Small intestine (tissue), 7 donors: ENCODE measurements at regions not wholly inside any gene's neighbourhood (a gene's known extent, or its start where the extent isn't known, plus 50 kb on each side); places are given as distances from the start of the nearest gene placed in this dataset.

ENCODE experiments used
- DNase-seq, 2 donors: peaks; one replicate each; pipeline versions ENCODE4 v3.0.0 to v3.0.0-alpha.2; 2013
- FAIRE-seq: peaks from 2 replicates; lab custom pipeline; 2012; peaks lifted over from hg19 to GRCh38; lab: Jason Lieb, UNC
- H3K27ac ChIP-seq, 3 donors: one replicate each; pipeline ENCODE4 v1.5.1; 2013; ENCODE audit warnings: low read length in 2 of 3, mild to moderate bottlenecking in 2 of 3, control low read depth in 1 of 3, inconsistent platforms in 1 of 3, low read depth in 1 of 3, moderate library complexity in 1 of 3
- H3K27me3 ChIP-seq, 3 donors: one replicate each; pipeline ENCODE4 v1.6.1; 2013; ENCODE audit warnings: low read length in 3 of 3, inconsistent platforms in 1 of 3; ENCODE audit not compliant: control insufficient read depth in 3 of 3, insufficient read depth in 3 of 3
- H3K36me3 ChIP-seq, 3 donors: one replicate each; pipeline ENCODE4 v1.6.1; 2013; ENCODE audit warnings: low read length in 3 of 3, inconsistent platforms in 1 of 3, low read depth in 1 of 3, mild to moderate bottlenecking in 1 of 3, moderate library complexity in 1 of 3; ENCODE audit not compliant: control insufficient read depth in 3 of 3, insufficient read depth in 2 of 3
- H3K4me1 ChIP-seq, 3 donors: one replicate each; pipeline ENCODE4 v1.6.1; 2013; ENCODE audit warnings: low read length in 2 of 3, inconsistent platforms in 1 of 3, low read depth in 1 of 3, mild to moderate bottlenecking in 1 of 3, moderate library complexity in 1 of 3; ENCODE audit not compliant: control insufficient read depth in 3 of 3, insufficient read depth in 2 of 3
- H3K4me3 ChIP-seq, 3 donors: one replicate each; pipeline ENCODE4 v1.5.1; 2013; ENCODE audit warnings: low read length in 3 of 3, control low read depth in 1 of 3, inconsistent platforms in 1 of 3, low read depth in 1 of 3, mild to moderate bottlenecking in 1 of 3, moderate library complexity in 1 of 3
- H3K9me3 ChIP-seq, 2 donors: one replicate each; pipeline ENCODE4 v1.6.1; 2013; ENCODE audit warnings: low read depth in 1 of 2, low read length in 1 of 2; ENCODE audit not compliant: control insufficient read depth in 2 of 2, insufficient read depth in 1 of 2
- WGBS, 3 donors: extraction: QIAGEN DNeasy Blood & Tissue Kit; methylation state at CpG; one replicate each; pipeline ENCODE4 v1.1.7; 2013; 5-methylcytosine and 5-hydroxymethylcytosine counted together
- donor health status: healthy with polysubstance abuse.
- donor health status: control.
- donor health status: control.
- donor health status: Bipolar disorder and iron deficiency.
- donor health status: healthy.

DNA sequence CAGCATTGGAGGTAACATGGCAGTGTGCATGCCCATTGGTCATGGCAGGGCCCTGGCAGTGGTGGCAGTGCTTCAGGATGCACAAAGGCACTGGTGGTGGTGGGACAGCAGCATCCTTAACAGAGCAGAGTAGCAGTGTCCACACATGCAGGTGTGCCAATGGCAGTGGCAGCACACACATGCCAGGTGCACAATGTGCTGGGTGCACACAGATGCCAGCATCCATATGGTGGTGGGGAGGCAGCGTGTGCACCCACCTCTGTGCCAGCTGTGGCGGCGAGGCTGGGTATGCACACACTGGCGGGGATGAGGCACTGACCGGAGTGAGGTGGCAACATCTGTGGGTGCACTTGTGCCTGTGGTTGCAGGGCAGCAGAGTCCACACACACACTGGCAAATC lies 150.6 kb downstream of the SI start:
- Histone ChIP-seq H3K27ac (no peak overlapping the region), H3K4me1 (no peaks in the 10 kb centered on the region), H3K36me3 (no peaks in the 10 kb centered on the region), H3K9me3 (no peaks in the 10 kb centered on the region), H3K27me3 (no peaks in the 10 kb centered on the region), H3K4me3 (no peak overlapping the region)
- FAIRE-seq (no peak), DNase-seq (no peak)
- 87 to 98% (median 94%) methylated on average over 5 of the region's 5 CpGs for WGBS, 3 donors

GRCh38 chr3:164918905-164919304 lies 159.4 kb downstream of the SI start:
- H3K9me3 ChIP-seq, result no peaks in the 10 kb centered on the region
- no peak overlapping the region for H3K27ac ChIP-seq
- WGBS, 3 donors, result 62 to 71% (median 67%) methylated on average over 2 of the region's 2 CpGs
- H3K27me3 ChIP-seq, result no peaks in the 10 kb centered on the region
- no peak for DNase-seq
- no peak for FAIRE-seq
- no peaks in the 10 kb centered on the region for H3K36me3 ChIP-seq
- no peak overlapping the region for H3K4me3 ChIP-seq
- H3K4me1 ChIP-seq, result no peaks in the 10 kb centered on the region

DNA sequence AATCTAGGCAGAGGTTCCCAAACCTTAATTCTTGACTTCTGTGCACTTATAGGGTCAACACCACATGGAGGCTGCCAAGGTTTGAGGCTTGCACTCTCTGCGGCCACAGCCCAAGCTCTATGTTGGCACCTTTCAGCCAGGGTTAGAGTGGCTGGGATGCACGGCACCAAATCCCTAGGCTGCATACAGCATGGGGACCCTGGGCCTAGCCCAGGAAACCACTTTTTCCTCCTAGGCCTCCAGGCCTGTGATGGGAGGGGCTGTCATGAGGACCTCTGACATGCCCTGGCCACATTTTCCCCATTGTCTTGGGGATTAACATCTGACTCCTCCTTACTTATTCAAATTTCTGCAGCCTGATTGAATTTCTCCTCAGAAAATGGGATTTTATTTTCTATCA lies 165.4 kb downstream of the SI start:
- H3K36me3 ChIP-seq, result no peaks in the 10 kb centered on the region
- FAIRE-seq (no peak), DNase-seq (no peak)
- no peak overlapping the region for H3K27ac ChIP-seq
- no peaks in the 10 kb centered on the region for H3K27me3 ChIP-seq
- peaks cover 0 to 14% of the 10 kb centered on the region in 2 donors for H3K9me3 ChIP-seq
- 94 to 96% (median 94%) methylated on average over 2 of the region's 2 CpGs for WGBS, 3 donors
- no peaks in the 10 kb centered on the region for H3K4me1 ChIP-seq
- no peak overlapping the region for H3K4me3 ChIP-seq

- no peaks in the 10 kb centered on the region for H3K4me1 ChIP-seq
- H3K27ac ChIP-seq, result no peak overlapping the region
- WGBS, 3 donors, result 70 to 94% (median 85%) methylated on average over 5 of the region's 5 CpGs
- DNase-seq, result peak in 1 of 2 donors; percentile 4
- H3K9me3 ChIP-seq, result no peaks in the 10 kb centered on the region
- FAIRE-seq, result no peak
- H3K36me3 ChIP-seq, result no peaks in the 10 kb centered on the region
- H3K27me3 ChIP-seq, result no peaks in the 10 kb centered on the region
- H3K4me3 ChIP-seq, result no peak overlapping the region
Observed at GRCh38 chr3:164903820-164904451, 174.4 kb downstream of the SI start.

DNA sequence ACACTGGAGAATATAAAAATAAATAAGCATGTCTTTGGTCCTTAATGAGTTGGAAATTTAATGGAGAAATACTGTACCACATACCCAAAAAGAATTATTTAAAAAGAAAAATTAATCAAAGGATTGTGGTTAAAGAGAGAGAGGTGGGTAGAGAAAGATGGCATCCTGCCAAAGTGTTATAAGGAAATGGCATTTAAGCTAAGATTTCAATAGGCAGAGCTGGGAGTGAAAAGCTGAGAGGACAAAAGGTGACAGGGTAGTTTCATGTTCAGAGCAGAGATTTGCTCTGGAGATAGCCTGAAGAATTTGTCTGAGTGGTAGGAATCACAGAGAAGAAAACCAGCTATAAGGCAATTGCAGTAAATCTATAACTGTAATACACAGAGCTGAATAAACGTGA lies 181.0 kb downstream of the SI start:
- 6 to 43% (median 18%) methylated on average over 1 of the region's 1 CpG for WGBS, 3 donors
- DNase-seq (peak; percentile 5 to 25), FAIRE-seq (no peak)
- Histone ChIP-seq H3K36me3 (no peaks in the 10 kb centered on the region), H3K27me3 (no peaks in the 10 kb centered on the region), H3K27ac (no peak overlapping the region), H3K4me1 (no peaks in the 10 kb centered on the region), H3K9me3 (no peaks in the 10 kb centered on the region), H3K4me3 (no peak overlapping the region)

GRCh38 chr3:164890061-164890460 lies 188.2 kb downstream of the SI start:
- Histone ChIP-seq H3K36me3 (no peaks in the 10 kb centered on the region), H3K4me1 (no peaks in the 10 kb centered on the region), H3K9me3 (no peaks in the 10 kb centered on the region), H3K4me3 (no peak overlapping the region), H3K27me3 (no peaks in the 10 kb centered on the region), H3K27ac (no peak overlapping the region)
- FAIRE-seq (no peak), DNase-seq (no peak)

GRCh38 chr3:164883171-164883570 lies 195.1 kb downstream of the SI start:
- H3K4me1 ChIP-seq, result no peaks in the 10 kb centered on the region
- H3K4me3 ChIP-seq, result no peak overlapping the region
- no peaks in the 10 kb centered on the region for H3K9me3 ChIP-seq
- no peak overlapping the region for H3K27ac ChIP-seq
- H3K27me3 ChIP-seq, result no peaks in the 10 kb centered on the region
- DNase-seq (no peak), FAIRE-seq (no peak)
- no peaks in the 10 kb centered on the region for H3K36me3 ChIP-seq

DNA sequence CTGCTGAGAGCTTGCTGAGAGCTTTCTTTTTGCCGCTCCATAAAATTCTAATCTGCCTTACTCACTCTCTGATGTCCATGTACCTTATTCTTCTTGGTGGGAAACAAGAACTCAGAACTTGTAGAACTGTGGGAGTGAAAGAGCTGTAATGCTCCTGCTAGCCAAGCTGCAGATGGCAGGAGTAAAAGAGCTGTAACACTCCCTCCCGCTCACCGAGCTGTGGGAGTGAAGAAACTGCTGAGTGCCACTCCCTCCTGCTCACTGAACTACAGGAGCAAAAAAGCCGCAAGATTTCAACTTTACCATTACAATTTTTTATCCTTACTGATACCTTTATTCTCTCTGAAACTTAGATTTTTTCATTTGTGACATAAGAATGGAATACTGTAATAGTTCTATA lies 199.1 kb downstream of the SI start:
- Histone ChIP-seq H3K27ac (no peak overlapping the region), H3K36me3 (no peaks in the 10 kb centered on the region), H3K4me1 (no peaks in the 10 kb centered on the region), H3K27me3 (no peaks in the 10 kb centered on the region), H3K9me3 (no peaks in the 10 kb centered on the region), H3K4me3 (no peak overlapping the region)
- FAIRE-seq (no peak), DNase-seq (no peak)
- WGBS, 3 donors, result 37 to 66% (median 48%) methylated on average over 4 of the region's 4 CpGs

DNA sequence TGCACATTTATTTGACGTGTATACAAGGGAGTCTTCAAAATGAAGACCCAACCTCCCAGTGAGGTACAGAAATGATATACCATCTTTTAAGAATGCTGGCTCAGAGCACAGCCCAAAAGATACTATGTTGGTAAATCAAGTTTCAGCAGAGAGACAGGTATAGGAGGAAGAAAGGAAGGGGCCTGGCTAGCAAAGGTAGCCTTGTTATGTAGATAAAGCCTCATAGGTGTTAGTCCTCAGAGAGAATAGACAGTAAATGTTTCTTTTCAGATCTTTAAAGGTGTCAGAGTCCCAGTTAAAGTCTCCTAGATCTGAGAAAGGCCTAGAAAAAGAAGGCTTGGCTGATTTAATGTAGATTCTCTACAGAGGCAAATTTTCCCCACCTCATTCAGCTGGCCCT lies 213.8 kb downstream of the SI start:
- no peak overlapping the region for H3K27ac ChIP-seq
- no peaks in the 10 kb centered on the region for H3K36me3 ChIP-seq
- H3K9me3 ChIP-seq, result no peaks in the 10 kb centered on the region
- no peak for DNase-seq
- no peak overlapping the region for H3K4me3 ChIP-seq
- H3K4me1 ChIP-seq, result no peaks in the 10 kb centered on the region
- no peaks in the 10 kb centered on the region for H3K27me3 ChIP-seq
- WGBS, 3 donors, result 0 to 85% (median 16%) methylated on average over 1 of the region's 1 CpG
- no peak for FAIRE-seq
